HCT116 (cell line): ENCODE measurements at regions not wholly inside any gene's neighbourhood (a gene's known extent, or its start where the extent isn't known, plus 50 kb on each side); places are given as distances from the start of the nearest gene placed in this dataset.

Experiments
- CTCF ChIP-seq, 3 experiments: fragments of 200-600 bp in 1 of 3; sonication (generic) in 1 of 3; IDR thresholded peaks in 2 of 3; conservative IDR thresholded peaks in 1 of 3; 2 replicates each; pipeline ENCODE4 v1.5.1; 2012 to 2017; ENCODE audit warnings: low read depth in 2 of 3, low read length in 2 of 3, antibody characterized with exemption in 1 of 3, borderline replicate concordance in 1 of 3, control low read depth in 1 of 3, mild to moderate bottlenecking in 1 of 3, mixed read lengths in 1 of 3, mixed run types in 1 of 3, moderate library complexity in 1 of 3; ENCODE audit not compliant: insufficient read depth in 1 of 3
- EZH2 ChIP-seq: fragments of 200-600 bp; sonication (generic); IDR thresholded peaks from 2 replicates; pipeline ENCODE4 v1.6.1; 2017; ENCODE audit warnings: antibody characterized with exemption, mixed run types
- MAX ChIP-seq: IDR thresholded peaks from 2 replicates; pipeline ENCODE4 v1.6.1; 2012

- no peak for TF ChIP-seq CTCF (IDR thresholded peaks at IDR 0.05 in 2 of 3, conservative IDR thresholded peaks at IDR 0.05 in 1 of 3; ENCODE audit: borderline replicate concordance in 1 of 3, insufficient read depth in 1 of 3, low read depth in 2 of 3, low read length in 2 of 3)
- TF ChIP-seq EZH2: no peak
- no peak for TF ChIP-seq MAX
Observed at GRCh38 chr3:194960446-194961032, 274.9 kb downstream of the FAM43A start.
